Ovary (tissue), 3 donors: ENCODE measurements at regions not wholly inside any gene's neighbourhood (a gene's known extent, or its start where the extent isn't known, plus 50 kb on each side); places are given as distances from the start of the nearest gene placed in this dataset.

ENCODE experiments used
- CTCF ChIP-seq, 3 donors: fragments of 450-650 bp in 2 of 3; fragments of 200-600 bp in 1 of 3; IDR thresholded peaks; one replicate each; pipeline versions ENCODE4 v1.5.1 to v1.8.0; 2016 to 2022; ENCODE audit warnings: antibody characterized with exemption in 3 of 3, mild to moderate bottlenecking in 1 of 3
- EP300 ChIP-seq: sonication (generic); formaldehyde crosslinking; IDR thresholded peaks from one replicate; pipeline ENCODE4 v1.6.1; 2017; ENCODE audit warnings: antibody characterized with exemption
- POLR2A ChIP-seq: fragments of 450-650 bp; IDR thresholded peaks from one replicate; pipeline ENCODE4 v1.6.1; 2017; ENCODE audit warnings: antibody characterized with exemption, mild to moderate bottlenecking, moderate library complexity
- donor health status: DM: no; HTN: no; CAD: no.

GRCh38 chr5:88063813-88064212 lies 204.8 kb downstream of the TMEM161B start:
- TF ChIP-seq POLR2A (no peak), CTCF (IDR thresholded peaks at IDR 0.05) (no peak), EP300 (no peak)
